ENCODE measurements at regions not wholly inside any gene's neighbourhood (a gene's known extent, or its start where the extent isn't known, plus 50 kb on each side); places are given as distances from the start of the nearest gene placed in this dataset.

- no peak for ATAC-seq
- no peak overlapping the region for H3K4me3 ChIP-seq
- 31% methylated on average over 2 of the region's 2 CpGs; no CpG with 5 or more reads in 1 of the 2 donors for WGBS, 2 donors (ENCODE audit: low coverage in 1 of 2)
- H3K9me3 ChIP-seq, result peaks cover 0 to 9% (median 0%) of the 10 kb centered on the region in 3 donors
- H3K27ac ChIP-seq, result no peak overlapping the region
- no peaks in the 10 kb centered on the region for H3K27me3 ChIP-seq
- no peaks in the 10 kb centered on the region for H3K4me1 ChIP-seq
- H3K36me3 ChIP-seq, result no peaks in the 10 kb centered on the region
- TF ChIP-seq CTCF (IDR thresholded peaks at IDR 0.05), result no peak
- TF ChIP-seq POLR2A (IDR thresholded peaks at IDR 0.05), result no peak
- TF ChIP-seq EP300 (IDR thresholded peaks at IDR 0.05), result no peak
- TF ChIP-seq POLR2AphosphoS5 (IDR thresholded peaks at IDR 0.05), result no peak
These were observed 56.5 kb upstream of the ADTRP start for GRCh38 chr6:11835065-11835464.

- Histone ChIP-seq H3K9me3 (peaks cover 0 to 9% (median 0%) of the 10 kb centered on the region in 3 donors), H3K27ac (no peak overlapping the region), H3K36me3 (no peaks in the 10 kb centered on the region), H3K4me1 (no peaks in the 10 kb centered on the region), H3K27me3 (no peaks in the 10 kb centered on the region), H3K4me3 (no peak overlapping the region)
- no peak for ATAC-seq
- no peak for TF ChIP-seq EP300 (IDR thresholded peaks at IDR 0.05)
- TF ChIP-seq POLR2AphosphoS5 (IDR thresholded peaks at IDR 0.05), result no peak
- no peak for TF ChIP-seq CTCF (IDR thresholded peaks at IDR 0.05)
- no peak for TF ChIP-seq POLR2A (IDR thresholded peaks at IDR 0.05)
- 47 to 59% methylated on average over 7 to 11 of the region's 11 CpGs for WGBS, 2 donors (ENCODE audit: low coverage in 1 of 2)
These were observed 55.3 kb upstream of the ADTRP start for GRCh38 chr6:11833626-11834592.

DNA sequence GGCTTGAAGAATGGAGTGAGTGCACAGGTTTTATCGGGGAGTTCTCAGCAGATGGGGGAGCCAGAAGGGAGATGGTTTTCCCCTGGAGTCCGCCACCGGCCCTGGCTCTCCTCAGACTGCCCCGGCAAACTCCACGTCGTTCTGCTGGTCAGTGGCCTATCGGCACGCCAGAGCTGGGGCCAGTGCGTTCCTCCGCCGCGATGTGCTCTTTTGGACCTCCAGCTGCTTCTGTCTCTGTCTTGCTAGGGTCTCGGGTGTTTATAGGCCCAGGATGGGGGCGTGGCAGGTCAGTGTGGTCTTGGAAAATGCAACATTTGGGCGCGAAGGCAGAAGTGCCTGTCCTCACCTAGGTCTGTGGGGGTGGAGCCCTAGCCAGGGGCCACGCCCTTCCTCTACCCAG lies 53.0 kb upstream of the ADTRP start:
- Histone ChIP-seq H3K27ac (no peak overlapping the region), H3K4me1 (no peaks in the 10 kb centered on the region), H3K27me3 (no peaks in the 10 kb centered on the region), H3K4me3 (no peak overlapping the region), H3K9me3 (no peaks in the 10 kb centered on the region), H3K36me3 (no peaks in the 10 kb centered on the region)
- TF ChIP-seq POLR2AphosphoS5 (IDR thresholded peaks at IDR 0.05), result no peak
- no peak for TF ChIP-seq EP300 (IDR thresholded peaks at IDR 0.05)
- no peak for TF ChIP-seq POLR2A (IDR thresholded peaks at IDR 0.05)
- TF ChIP-seq CTCF (IDR thresholded peaks at IDR 0.05), result no peak
- no peak for ATAC-seq
- 83 to 93% methylated on average over 1 to 17 of the region's 17 CpGs for WGBS, 2 donors (ENCODE audit: low coverage in 1 of 2)

DNA sequence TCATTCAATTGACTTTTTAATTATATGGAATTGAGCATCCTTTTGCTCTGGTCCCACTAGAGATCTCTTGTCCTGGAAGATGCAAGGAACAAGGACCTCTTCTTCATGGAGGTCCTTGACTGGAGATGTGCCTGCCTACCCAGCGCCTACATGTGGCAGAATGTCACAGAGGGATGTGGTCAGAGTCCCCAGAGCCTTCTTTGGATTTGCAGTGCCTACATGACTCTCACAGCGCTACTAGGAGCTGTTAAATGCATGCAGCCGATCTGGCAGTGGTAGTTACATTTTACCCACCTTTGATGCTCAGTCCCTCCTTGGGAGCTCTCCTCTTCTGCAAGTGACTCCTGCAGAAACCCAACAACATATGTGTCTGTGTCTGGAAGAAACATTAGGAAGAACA lies 51.9 kb upstream of the ADTRP start:
- no peaks in the 10 kb centered on the region for H3K9me3 ChIP-seq
- H3K4me1 ChIP-seq, result no peaks in the 10 kb centered on the region
- no peaks in the 10 kb centered on the region for H3K36me3 ChIP-seq
- no peaks in the 10 kb centered on the region for H3K27me3 ChIP-seq
- H3K4me3 ChIP-seq, result no peak overlapping the region
- no peak for ATAC-seq
- H3K27ac ChIP-seq, result no peak overlapping the region
- TF ChIP-seq POLR2AphosphoS5 (IDR thresholded peaks at IDR 0.05) (no peak), CTCF (IDR thresholded peaks at IDR 0.05) (no peak), EP300 (IDR thresholded peaks at IDR 0.05) (no peak), POLR2A (IDR thresholded peaks at IDR 0.05) (no peak)
- 87% methylated on average over 3 of the region's 3 CpGs; no CpG with 5 or more reads in 1 of the 2 donors for WGBS, 2 donors (ENCODE audit: low coverage in 1 of 2)

DNA sequence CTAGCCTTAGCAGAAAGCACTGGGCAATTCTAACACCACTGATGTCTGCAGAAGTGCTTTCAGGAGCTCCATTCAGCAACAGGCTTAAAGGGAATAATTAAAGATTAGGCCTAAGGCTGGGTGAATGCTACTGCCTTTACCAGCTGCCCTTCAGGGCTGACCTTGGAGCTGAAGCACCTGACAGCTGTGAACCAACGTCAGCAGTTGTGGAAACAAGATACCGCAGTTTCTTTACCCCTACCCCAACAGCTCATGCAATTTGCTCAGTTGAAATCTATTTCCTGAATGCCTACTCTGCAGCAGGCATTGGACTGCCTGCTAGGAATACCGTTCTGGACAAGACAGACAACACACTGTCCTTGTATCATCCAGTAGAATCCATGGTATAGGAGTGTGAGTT lies 51.5 kb upstream of the ADTRP start:
- Histone ChIP-seq H3K27me3 (no peaks in the 10 kb centered on the region), H3K4me3 (no peak overlapping the region), H3K9me3 (no peaks in the 10 kb centered on the region), H3K4me1 (no peaks in the 10 kb centered on the region), H3K36me3 (no peaks in the 10 kb centered on the region), H3K27ac (no peak overlapping the region)
- ATAC-seq, result no peak
- TF ChIP-seq POLR2AphosphoS5 (IDR thresholded peaks at IDR 0.05) (no peak), EP300 (IDR thresholded peaks at IDR 0.05) (no peak), POLR2A (IDR thresholded peaks at IDR 0.05) (no peak), CTCF (IDR thresholded peaks at IDR 0.05) (no peak)
- WGBS, 2 donors (ENCODE audit: low coverage in 1 of 2), result 55 to 68% methylated on average over 2 to 3 of the region's 3 CpGs
